HepG2 (cell line): ENCODE measurements at regions not wholly inside any gene's neighbourhood (a gene's known extent, or its start where the extent isn't known, plus 50 kb on each side); places are given as distances from the start of the nearest gene placed in this dataset.
A peak's percentile ranks its signal among the peaks of the same experiment; 100 is the strongest.

Source experiments
- ATAC-seq: fragments of 200-7000 bp; cut with Tn5 transposase; 3 replicates; pipeline ENCODE4 v1.9.1; 2020; ENCODE audit warnings: mild to moderate bottlenecking, moderate library complexity
- BruUV-seq: library from RNA; stranded (reverse); fragments of 400-500 nt; replicated peaks from 2 replicates; lab custom pipeline; 2021; lab: Mats Ljungman, UMichigan
- CTCF ChIA-PET: fragments of 300-600 bp; formaldehyde crosslinking; extraction: SDS; loops from one replicate; lab custom pipeline; 2021; ENCODE audit warnings: low total read pairs, inconsistent platforms, low intra/inter-chr PET ratio; lab: Yijun Ruan, JAX
- POLR2A ChIA-PET: fragments of 350-600 bp; sonication (Branson Sonifier 250); formaldehyde crosslinking; loops from one replicate; lab custom pipeline; 2020; ENCODE audit warnings: antibody characterized with exemption, inconsistent platforms; lab: Yijun Ruan, JAX
- DNase-seq: peaks from one replicate; pipeline ENCODE4 v3.0.0-alpha.2; 2015; ENCODE audit warnings: low spot score
- FAIRE-seq: peaks from 3 replicates; lab custom pipeline; 2011; peaks lifted over from hg19 to GRCh38; lab: Jason Lieb, UNC
- H2AFZ ChIP-seq: one replicate; pipeline ENCODE4 v1.6.1; 2011; ENCODE audit warnings: low read length, inconsistent platforms
- H3K27ac ChIP-seq: fragments of 300-600 bp; 3 replicates; pipeline ENCODE4 v1.8.0; 2011; ENCODE audit warnings: mixed run types, mild to moderate bottlenecking, mixed read lengths, low read length, inconsistent platforms; ENCODE audit not compliant: insufficient read depth; ENCODE audit errors: extremely low read length
- H3K27me3 ChIP-seq, 2 experiments: fragments of 200-600 bp in 1 of 2; 2 replicates in 1 of 2; 3 replicates in 1 of 2; pipeline versions ENCODE4 v1.6.0 to v1.8.0; 2011; ENCODE audit warnings: low read length in 2 of 2, mild to moderate bottlenecking in 2 of 2, moderate library complexity in 2 of 2, inconsistent platforms in 1 of 2; ENCODE audit not compliant: insufficient read depth in 2 of 2, control insufficient read depth in 1 of 2
- H3K36me3 ChIP-seq, 2 experiments: fragments of 200-600 bp in 1 of 2; replicated peaks in 1 of 2; 2 replicates in 1 of 2; 3 replicates in 1 of 2; pipeline versions ENCODE4 v1.5.1 to v1.8.0; 2011; ENCODE audit warnings: low read length in 2 of 2, inconsistent platforms in 1 of 2; ENCODE audit not compliant: insufficient read depth in 2 of 2, control insufficient read depth in 1 of 2
- H3K4me1 ChIP-seq: 2 replicates; pipeline ENCODE4 v1.5.1; 2012; ENCODE audit warnings: low read length, inconsistent platforms; ENCODE audit not compliant: insufficient read depth
- H3K4me2 ChIP-seq: 2 replicates; pipeline ENCODE4 v1.6.0; 2011; ENCODE audit warnings: low read depth, low read length, inconsistent platforms
- H3K4me3 ChIP-seq, 3 experiments: fragments of 200-600 bp in 1 of 3; sonication (generic), shearing (Covaris generic) in 1 of 3; replicated peaks in 1 of 3; 2 replicates each; pipeline ENCODE4 v1.5.1; 2011 to 2016; ENCODE audit warnings: low read length in 3 of 3, inconsistent platforms in 2 of 3, low read depth in 2 of 3, mild to moderate bottlenecking in 2 of 3, control low read depth in 1 of 3, mixed read lengths in 1 of 3; ENCODE audit not compliant: insufficient read depth in 1 of 3
- H3K79me2 ChIP-seq: one replicate; pipeline ENCODE4 v1.6.1; 2011; ENCODE audit warnings: low read length, inconsistent platforms; ENCODE audit not compliant: insufficient read depth
- H3K9ac ChIP-seq: 2 replicates; pipeline ENCODE4 v1.6.0; 2011; ENCODE audit warnings: mild to moderate bottlenecking, low read depth, low read length, inconsistent platforms; ENCODE audit not compliant: insufficient read depth
- H3K9me3 ChIP-seq: 2 replicates; pipeline ENCODE4 v1.5.1; 2012; ENCODE audit warnings: mild to moderate bottlenecking, low read length
- H4K20me1 ChIP-seq: 2 replicates; pipeline ENCODE4 v1.6.0; 2011; ENCODE audit warnings: inconsistent platforms, mild to moderate bottlenecking, low read length, moderate library complexity; ENCODE audit not compliant: insufficient read depth
- ERF ChIP-seq: IDR thresholded peaks from 2 replicates; pipeline ENCODE4 v1.6.1; 2018; ENCODE audit warnings: missing biosample characterization, missing genetic modification reagents
- HIVEP1 ChIP-seq: sonication (generic); formaldehyde crosslinking; IDR thresholded peaks from 2 replicates; pipeline ENCODE4 v1.4.0; 2020; ENCODE audit warnings: mild to moderate bottlenecking, missing genetic modification reagents
- JUND ChIP-seq: sonication (generic); formaldehyde crosslinking; IDR thresholded peaks from 2 replicates; pipeline ENCODE4 v1.8.0; 2022; ENCODE audit warnings: mild to moderate bottlenecking, missing genetic modification reagents
- SMC3 ChIP-seq: IDR thresholded peaks from 2 replicates; pipeline ENCODE4 v1.6.1; 2011; ENCODE audit warnings: low read length, improper control_type of control experiment
- STAG1 ChIP-seq: sonication (generic); formaldehyde crosslinking; IDR thresholded peaks from 2 replicates; pipeline ENCODE4 v1.4.0; 2020; ENCODE audit warnings: missing genetic modification reagents
- ZBTB7B ChIP-seq: sonication (generic); formaldehyde crosslinking; IDR thresholded peaks from 2 replicates; pipeline ENCODE4 v1.4.0; 2020; ENCODE audit warnings: missing genetic modification reagents
- ZNF205 ChIP-seq: IDR thresholded peaks from 2 replicates; pipeline ENCODE4 v1.6.1; 2018; ENCODE audit warnings: missing biosample characterization, missing genetic modification reagents
- ZNF333 ChIP-seq: sonication (generic); formaldehyde crosslinking; IDR thresholded peaks from 2 replicates; pipeline ENCODE4 v1.4.0; 2020; ENCODE audit warnings: mild to moderate bottlenecking, missing genetic modification reagents, borderline replicate concordance
- WGBS: methylation state at CpG from one replicate; pipeline ENCODE4 v1.1.6; 2017; ENCODE audit warnings: low lambda C conversion rate; 5-methylcytosine and 5-hydroxymethylcytosine counted together
- in situ Hi-C: cut with HindIII; loops from 2 replicates; pipeline ENCODE4 v1.10.0; 2017; ENCODE audit warnings: low pct_unique_long_range_greater_than_20kb; ENCODE audit not compliant: extremely low pct_ligation_motif_present
- intact Hi-C: fragments of 100-400 bp; cut with micrococcal nuclease; formaldehyde crosslinking; loops from one replicate; pipeline ENCODE4 v1.10.0; 2022; ENCODE audit not compliant: unreplicated experiment

DNA sequence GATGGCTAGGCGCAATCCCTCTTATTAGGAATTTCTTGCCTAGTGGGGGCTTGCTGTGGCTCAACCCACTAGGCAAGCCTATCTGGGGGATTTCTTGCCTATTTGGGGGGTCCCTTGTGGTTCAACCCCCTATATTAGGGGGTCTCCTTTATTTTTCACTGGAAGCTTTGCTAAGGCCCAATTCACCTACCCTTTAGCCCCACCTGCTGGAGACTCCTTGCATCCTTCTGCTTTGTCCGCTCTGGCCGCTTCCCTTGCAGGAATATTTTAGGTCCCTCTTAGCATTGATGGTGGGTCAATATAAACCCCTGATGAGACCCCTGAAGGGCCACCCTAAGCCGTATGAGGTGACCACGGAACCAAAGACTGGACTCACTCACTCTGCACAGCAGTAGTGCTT, 1552.1 kb downstream of the AACS start:
- Histone ChIP-seq H3K27ac (no peak overlapping the region), H3K9me3 (peaks cover 90% of the 10 kb centered on the region), H2AFZ (no peak overlapping the region), H3K27me3 (no peaks in the 10 kb centered on the region), H3K4me2 (no peak overlapping the region), H3K79me2 (no peaks in the 10 kb centered on the region), H3K9ac (no peak overlapping the region), H3K4me1 (no peaks in the 10 kb centered on the region), H3K36me3 (no peaks in the 10 kb centered on the region), H4K20me1 (no peaks in the 10 kb centered on the region), H3K4me3 (no peak overlapping the region)
- peak; percentile 12; the same call in 1 of the 2 replicates for TF ChIP-seq SMC3
- 0 out of 2 replicates have a peak, but pooled peaks have one; percentile 4 for TF ChIP-seq STAG1
- TF ChIP-seq ERF (CRISPR knock-in tag) = no peak
- TF ChIP-seq ZNF205 (CRISPR knock-in tag) = no peak
- no peak for TF ChIP-seq HIVEP1 (CRISPR knock-in tag)
- TF ChIP-seq ZBTB7B (CRISPR knock-in tag) = no peak
- intact Hi-C loops (no loop called here), in situ Hi-C loops (no loop called here)
- CTCF ChIA-PET = no interaction called here
- BruUV-seq = no TSS peak
- DNase-seq (no peak), FAIRE-seq (no peak), ATAC-seq (no peak)
- POLR2A ChIA-PET = no interaction called here
- WGBS = 47% methylated on average over 3 of the region's 5 CpGs

DNA sequence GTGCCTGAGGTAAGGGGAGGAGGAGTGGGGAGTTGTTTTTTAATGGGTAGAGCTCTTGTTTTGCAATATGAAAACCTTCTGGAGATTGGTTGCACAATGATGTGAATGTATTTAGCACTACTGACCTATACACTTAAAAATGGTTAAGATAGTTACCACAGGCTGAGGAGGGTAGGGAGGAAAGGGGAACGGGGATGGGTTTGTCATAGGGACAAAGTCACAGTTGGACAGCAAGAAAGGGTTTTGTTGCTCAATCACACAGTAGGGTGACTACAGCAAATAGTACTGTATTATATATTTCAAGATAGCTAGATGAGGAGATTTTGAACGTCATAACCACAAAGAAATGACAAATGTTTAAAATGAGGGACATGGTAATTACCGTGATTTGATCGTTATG, 1562.4 kb downstream of the AACS start:
- Histone ChIP-seq H3K9me3 (peaks cover 79% of the 10 kb centered on the region), H3K79me2 (no peaks in the 10 kb centered on the region), H3K4me1 (no peaks in the 10 kb centered on the region), H3K9ac (no peak overlapping the region), H3K27ac (no peak overlapping the region), H3K27me3 (no peaks in the 10 kb centered on the region), H3K4me2 (no peak overlapping the region), H2AFZ (no peak overlapping the region), H4K20me1 (no peaks in the 10 kb centered on the region), H3K36me3 (no peaks in the 10 kb centered on the region), H3K4me3 (no peak overlapping the region)
- intact Hi-C loops (no loop called here), in situ Hi-C loops (no loop called here)
- ChIA-PET CTCF (no interaction called here), POLR2A (no interaction called here)
- WGBS = 3% methylated on average over 4 of the region's 4 CpGs
- BruUV-seq = no TSS peak
- TF ChIP-seq JUND (CRISPR knock-in tag) (no peak), ZNF333 (CRISPR knock-in tag) (no peak)
- FAIRE-seq = no peak
- no peak for DNase-seq
- no peak for ATAC-seq
